Tibial nerve (tissue), 4 donors: ENCODE measurements at regions not wholly inside any gene's neighbourhood (a gene's known extent, or its start where the extent isn't known, plus 50 kb on each side); places are given as distances from the start of the nearest gene placed in this dataset.

ENCODE experiments used
- DNase-seq, 2 donors: peaks; one replicate each; pipeline ENCODE4 v3.0.0-alpha.2; 2019; ENCODE audit warnings: low spot score in 2 of 2
- H3K27ac ChIP-seq, 4 donors: fragments of 200-600 bp; sonication (generic) in 3 of 4; one replicate each; pipeline ENCODE4 v1.5.1; 2017 to 2019; ENCODE audit warnings: mild to moderate bottlenecking in 1 of 4
- H3K27me3 ChIP-seq, 2 donors: fragments of 200-600 bp; sonication (generic) in 1 of 2; one replicate each; pipeline versions ENCODE4 v1.5.1 to v1.6.0; 2017 to 2019
- H3K36me3 ChIP-seq, 3 donors: fragments of 200-600 bp; sonication (generic); one replicate each; pipeline ENCODE4 v1.5.1; 2018 to 2019
- H3K4me1 ChIP-seq, 4 donors: fragments of 200-600 bp; sonication (generic) in 3 of 4; one replicate each; pipeline ENCODE4 v1.5.1; 2017 to 2019
- H3K4me3 ChIP-seq, 4 donors: fragments of 200-600 bp; sonication (generic) in 3 of 4; one replicate each; pipeline ENCODE4 v1.5.1; 2017 to 2019; ENCODE audit warnings: mild to moderate bottlenecking in 1 of 4, moderate library complexity in 1 of 4
- H3K9me3 ChIP-seq, 4 donors: fragments of 200-600 bp; sonication (generic) in 3 of 4; one replicate each; pipeline ENCODE4 v1.5.1; 2017 to 2019
- CTCF ChIP-seq, 5 experiments: fragments of 200-600 bp in 3 of 5; fragments of 450-650 bp in 2 of 5; sonication (generic) in 3 of 5; IDR thresholded peaks; one replicate each; pipeline ENCODE4 v1.5.1; 2016 to 2019; ENCODE audit warnings: antibody characterized with exemption in 5 of 5, mild to moderate bottlenecking in 3 of 5, moderate library complexity in 2 of 5
- EP300 ChIP-seq, 2 donors: sonication (generic); formaldehyde crosslinking; IDR thresholded peaks; one replicate each; pipeline ENCODE4 v1.6.1; 2017; ENCODE audit warnings: antibody characterized with exemption in 2 of 2, mild to moderate bottlenecking in 1 of 2
- POLR2A ChIP-seq, 2 donors: fragments of 450-650 bp; IDR thresholded peaks; one replicate each; pipeline ENCODE4 v1.6.1; 2017; ENCODE audit warnings: antibody characterized with exemption in 2 of 2, mild to moderate bottlenecking in 2 of 2, moderate library complexity in 2 of 2
- WGBS, 2 donors: methylation state at CpG; one replicate each; pipeline ENCODE4 v1.1.5; 2018; 5-methylcytosine and 5-hydroxymethylcytosine counted together

GRCh38 chr5:84650429-84650828, 265.7 kb upstream of the EDIL3 start:
- H3K36me3 ChIP-seq = no peaks in the 10 kb centered on the region
- no peak overlapping the region for H3K27ac ChIP-seq
- H3K4me3 ChIP-seq = no peak overlapping the region
- no peak for DNase-seq
- no peak for TF ChIP-seq POLR2A (IDR thresholded peaks at IDR 0.05)
- TF ChIP-seq EP300 (IDR thresholded peaks at IDR 0.05) = no peak
- no peak for TF ChIP-seq CTCF (IDR thresholded peaks at IDR 0.05)
- H3K27me3 ChIP-seq = no peaks in the 10 kb centered on the region
- H3K4me1 ChIP-seq = no peaks in the 10 kb centered on the region
- no peaks in the 10 kb centered on the region for H3K9me3 ChIP-seq
- WGBS, 2 donors = 13 to 17% methylated on average over 1 of the region's 1 CpG

- Histone ChIP-seq H3K36me3 (no peaks in the 10 kb centered on the region), H3K9me3 (no peaks in the 10 kb centered on the region), H3K27ac (no peak overlapping the region), H3K4me3 (no peak overlapping the region), H3K4me1 (no peaks in the 10 kb centered on the region), H3K27me3 (no peaks in the 10 kb centered on the region)
- DNase-seq = no peak
- TF ChIP-seq POLR2A (IDR thresholded peaks at IDR 0.05) = no peak
- TF ChIP-seq EP300 (IDR thresholded peaks at IDR 0.05) = no peak
- no peak for TF ChIP-seq CTCF (IDR thresholded peaks at IDR 0.05)
- 28 to 41% methylated on average over 2 of the region's 2 CpGs for WGBS, 2 donors
Observed at GRCh38 chr5:84647581-84647980, 262.9 kb upstream of the EDIL3 start.

- Histone ChIP-seq H3K36me3 (no peaks in the 10 kb centered on the region), H3K9me3 (no peaks in the 10 kb centered on the region), H3K27me3 (no peaks in the 10 kb centered on the region), H3K27ac (no peak overlapping the region), H3K4me3 (no peak overlapping the region), H3K4me1 (no peaks in the 10 kb centered on the region)
- TF ChIP-seq CTCF (IDR thresholded peaks at IDR 0.05) = no peak
- no peak for TF ChIP-seq EP300 (IDR thresholded peaks at IDR 0.05)
- TF ChIP-seq POLR2A (IDR thresholded peaks at IDR 0.05) = no peak
- no peak for DNase-seq
- WGBS, 2 donors = 69 to 80% methylated on average over 2 of the region's 2 CpGs
Observed at GRCh38 chr5:84642795-84643194, 258.1 kb upstream of the EDIL3 start.

- WGBS, 2 donors = 96 to 97% methylated on average over 8 of the region's 8 CpGs
Observed at GRCh38 chr5:84642324-84642723, 257.6 kb upstream of the EDIL3 start.

More at GRCh38 chr5:84642324-84642723, 257.6 kb upstream of the EDIL3 start:
- Histone ChIP-seq H3K9me3 (no peaks in the 10 kb centered on the region), H3K27me3 (no peaks in the 10 kb centered on the region), H3K4me3 (no peak overlapping the region), H3K27ac (no peak overlapping the region), H3K4me1 (no peaks in the 10 kb centered on the region), H3K36me3 (no peaks in the 10 kb centered on the region)
- DNase-seq = no peak
- no peak for TF ChIP-seq CTCF (IDR thresholded peaks at IDR 0.05)
- TF ChIP-seq EP300 (IDR thresholded peaks at IDR 0.05) = no peak
- no peak for TF ChIP-seq POLR2A (IDR thresholded peaks at IDR 0.05)
